Kidney epithelial cell (primary cell): ENCODE measurements at regions not wholly inside any gene's neighbourhood (a gene's known extent, or its start where the extent isn't known, plus 50 kb on each side); places are given as distances from the start of the nearest gene placed in this dataset.

Experiments used
- DNase-seq: peaks from one replicate; pipeline ENCODE4 v3.0.0-alpha.2; 2010; ENCODE audit warnings: low read depth
- H3K27me3 ChIP-seq: 2 replicates; pipeline ENCODE4 v1.6.0; 2011; ENCODE audit warnings: low read length; ENCODE audit not compliant: control insufficient read depth, insufficient read depth
- H3K36me3 ChIP-seq: 2 replicates; pipeline ENCODE4 v1.5.1; 2011; ENCODE audit warnings: low read length; ENCODE audit not compliant: control insufficient read depth, insufficient read depth
- H3K4me3 ChIP-seq: 2 replicates; pipeline ENCODE4 v1.5.1; 2011; ENCODE audit warnings: low read depth, mild to moderate bottlenecking, control low read depth, low read length
- TF ChIP-seq, protein P1 (sequence below): IDR thresholded peaks from 2 replicates; pipeline ENCODE4 v1.5.1; 2011; ENCODE audit warnings: mild to moderate bottlenecking, moderate library complexity, low read length, control low read depth, inconsistent platforms; ENCODE audit not compliant: insufficient read depth, poor library complexity, severe bottlenecking

DNA sequence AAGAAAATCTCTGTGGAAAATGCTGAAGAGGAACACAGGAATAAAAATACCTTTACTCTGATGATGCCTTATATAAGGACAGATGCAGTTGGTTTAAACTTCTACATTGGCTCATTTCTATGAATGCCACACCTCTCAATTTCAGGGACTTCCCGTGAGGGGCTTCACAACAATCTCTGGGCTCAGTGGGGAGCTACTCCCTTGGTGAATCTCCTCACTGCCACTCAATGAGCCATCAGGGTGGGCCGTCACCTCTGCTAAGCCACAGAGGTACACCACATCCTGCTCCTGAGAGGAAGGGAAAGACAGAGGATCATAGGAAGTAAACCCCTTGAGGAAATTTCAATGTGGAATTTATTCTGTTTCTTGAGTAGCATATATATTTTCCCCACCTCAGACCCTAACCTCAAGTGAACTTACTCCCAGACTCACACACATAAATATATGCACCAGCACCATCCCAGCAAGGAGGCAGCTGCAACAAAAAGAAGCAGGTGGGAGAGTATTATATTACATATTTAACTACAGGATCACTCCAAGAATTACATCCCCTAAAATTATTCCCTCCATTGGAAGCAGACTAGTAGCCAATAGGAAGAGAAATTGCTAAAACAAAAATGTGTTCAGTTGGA is 63.3 kb upstream of the PRSS1 start:
- H3K27me3 ChIP-seq, result no peaks in the 10 kb centered on the region
- no peak for DNase-seq
- TF ChIP-seq, protein P1, sequence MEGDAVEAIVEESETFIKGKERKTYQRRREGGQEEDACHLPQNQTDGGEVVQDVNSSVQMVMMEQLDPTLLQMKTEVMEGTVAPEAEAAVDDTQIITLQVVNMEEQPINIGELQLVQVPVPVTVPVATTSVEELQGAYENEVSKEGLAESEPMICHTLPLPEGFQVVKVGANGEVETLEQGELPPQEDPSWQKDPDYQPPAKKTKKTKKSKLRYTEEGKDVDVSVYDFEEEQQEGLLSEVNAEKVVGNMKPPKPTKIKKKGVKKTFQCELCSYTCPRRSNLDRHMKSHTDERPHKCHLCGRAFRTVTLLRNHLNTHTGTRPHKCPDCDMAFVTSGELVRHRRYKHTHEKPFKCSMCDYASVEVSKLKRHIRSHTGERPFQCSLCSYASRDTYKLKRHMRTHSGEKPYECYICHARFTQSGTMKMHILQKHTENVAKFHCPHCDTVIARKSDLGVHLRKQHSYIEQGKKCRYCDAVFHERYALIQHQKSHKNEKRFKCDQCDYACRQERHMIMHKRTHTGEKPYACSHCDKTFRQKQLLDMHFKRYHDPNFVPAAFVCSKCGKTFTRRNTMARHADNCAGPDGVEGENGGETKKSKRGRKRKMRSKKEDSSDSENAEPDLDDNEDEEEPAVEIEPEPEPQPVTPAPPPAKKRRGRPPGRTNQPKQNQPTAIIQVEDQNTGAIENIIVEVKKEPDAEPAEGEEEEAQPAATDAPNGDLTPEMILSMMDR, result no peak

DNA sequence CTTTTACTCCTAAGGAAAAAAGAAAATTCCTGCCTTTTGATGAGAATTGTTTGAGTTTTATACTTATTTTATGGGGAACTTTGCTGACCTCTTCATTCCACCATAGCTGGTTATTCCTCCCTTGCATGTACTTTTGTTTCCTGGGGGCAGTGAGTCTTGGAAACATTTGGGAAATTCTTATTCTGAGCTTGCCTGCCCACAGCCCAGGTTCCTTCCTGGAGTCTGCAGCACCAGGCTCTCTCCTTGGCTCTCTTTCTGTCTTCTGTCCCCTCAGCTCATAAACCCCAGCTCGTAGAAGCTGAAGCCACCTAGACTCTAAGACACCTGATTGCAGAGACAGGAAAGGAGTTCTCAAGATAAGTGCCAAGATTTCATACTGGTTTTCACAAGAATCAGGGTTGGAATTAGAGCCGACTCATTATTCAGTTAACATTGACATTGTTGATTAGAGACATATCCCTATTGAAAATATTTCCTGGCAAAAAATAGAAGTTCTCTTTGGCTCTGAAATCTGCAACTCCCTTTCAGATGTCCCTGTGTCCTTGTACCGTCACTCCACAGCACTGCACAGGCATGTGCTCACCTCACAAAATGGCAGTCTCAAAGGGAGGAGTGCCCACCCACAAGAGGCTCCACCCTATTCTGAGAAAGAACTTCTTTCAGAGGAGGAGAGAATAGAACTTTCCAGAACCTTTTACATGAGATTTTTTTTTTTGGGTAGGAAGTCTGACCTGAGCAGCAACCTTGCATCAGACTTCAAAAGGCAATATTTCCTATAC is 67.8 kb upstream of the PRSS1 start:
- Histone ChIP-seq H3K36me3 (no peaks in the 10 kb centered on the region), H3K27me3 (no peaks in the 10 kb centered on the region), H3K4me3 (no peak overlapping the region)
- no peak for DNase-seq
- TF ChIP-seq, protein P1, result no peak

More for the DNA sequence above, 63.3 kb upstream of the PRSS1 start:
- H3K36me3 ChIP-seq, result no peaks in the 10 kb centered on the region
- H3K4me3 ChIP-seq, result no peak overlapping the region

DNA sequence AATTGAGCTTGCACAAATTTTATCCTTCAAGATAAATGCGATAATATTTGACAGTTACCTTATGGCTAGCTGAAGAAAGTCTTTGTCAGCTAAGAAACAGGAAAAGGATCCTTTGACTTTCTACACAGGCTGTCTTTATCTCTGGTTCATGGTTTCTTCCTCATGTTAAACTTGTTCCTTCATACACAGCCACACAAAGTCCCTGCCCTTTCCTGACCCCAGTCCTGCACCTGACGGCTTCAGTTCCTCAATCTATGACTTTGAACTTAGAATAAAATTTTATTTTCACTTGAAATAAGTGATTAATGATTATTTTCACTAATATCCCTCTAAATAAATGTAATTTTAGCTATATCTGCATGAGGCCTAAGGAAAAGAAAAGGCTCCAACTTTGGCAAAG is 77.8 kb upstream of the PRSS1 start:
- no peak overlapping the region for H3K4me3 ChIP-seq
- H3K36me3 ChIP-seq, result no peaks in the 10 kb centered on the region
- H3K27me3 ChIP-seq, result no peaks in the 10 kb centered on the region
- TF ChIP-seq, protein P1, result no peak
- no peak for DNase-seq

DNA sequence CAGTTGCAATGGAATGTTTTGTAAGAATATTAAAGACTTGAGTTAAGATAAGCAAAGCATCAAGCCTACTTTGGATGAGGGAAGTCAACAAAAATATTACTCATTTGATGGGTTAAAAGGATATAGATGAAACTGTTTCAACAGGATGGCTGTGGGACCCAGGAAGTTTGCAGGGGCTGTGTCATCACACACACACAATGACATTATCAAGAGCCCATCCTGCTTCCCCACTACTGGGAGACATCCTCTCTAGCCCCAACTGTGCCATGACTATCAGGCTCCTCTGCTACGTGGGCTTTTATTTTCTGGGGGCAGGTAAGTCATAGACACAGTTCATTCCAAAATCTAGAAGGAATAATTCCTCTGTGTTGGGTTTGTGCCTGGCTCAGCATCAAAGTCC is 78.8 kb upstream of the PRSS1 start:
- Histone ChIP-seq H3K36me3 (no peaks in the 10 kb centered on the region), H3K4me3 (no peak overlapping the region), H3K27me3 (no peaks in the 10 kb centered on the region)
- no peak for DNase-seq
- TF ChIP-seq, protein P1, result no peak

DNA sequence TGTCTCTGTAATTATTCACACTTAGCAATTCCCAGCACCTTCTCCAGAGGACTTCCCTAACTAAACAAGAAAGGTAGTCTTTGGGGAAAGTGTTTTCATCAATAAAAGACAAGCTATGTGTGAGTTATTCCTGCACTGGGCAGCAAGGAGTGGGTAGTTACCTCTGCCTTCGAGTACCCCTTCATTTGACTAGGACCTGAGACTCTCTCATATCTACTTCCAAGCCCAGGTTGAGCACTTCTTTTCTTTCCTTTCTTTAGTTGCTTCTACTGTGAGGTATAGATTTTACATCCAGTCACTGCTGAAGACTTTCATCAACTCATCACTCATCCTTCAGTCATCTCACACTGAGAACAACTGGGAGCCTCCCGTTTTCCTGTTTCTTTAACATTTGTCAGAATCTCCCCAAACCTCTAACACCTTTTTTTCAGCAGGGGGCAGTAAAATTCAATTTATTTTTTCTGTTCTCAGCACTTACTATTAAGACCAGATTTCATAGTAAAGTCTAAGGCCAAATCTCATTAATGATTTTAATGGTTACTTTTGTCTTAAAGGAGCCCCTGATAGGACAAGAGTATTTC is 80.1 kb upstream of the PRSS1 start:
- no peaks in the 10 kb centered on the region for H3K36me3 ChIP-seq
- TF ChIP-seq, protein P1, result peak; percentile 36
- DNase-seq, result no peak
- no peak overlapping the region for H3K4me3 ChIP-seq
- no peaks in the 10 kb centered on the region for H3K27me3 ChIP-seq
